ENCODE measurements at regions not wholly inside any gene's neighbourhood (a gene's known extent, or its start where the extent isn't known, plus 50 kb on each side); places are given as distances from the start of the nearest gene placed in this dataset.
A peak's percentile ranks its signal among the peaks of the same experiment; 100 is the strongest.

- no peak for ATAC-seq
- H3K4me3 ChIP-seq = no peak overlapping the region
- no peaks in the 10 kb centered on the region for H3K9me3 ChIP-seq
- 77 to 79% methylated on average over 6 of the region's 6 CpGs for WGBS, 2 donors
- FAIRE-seq = no peak
- intact Hi-C loops (cut with DNase I) = loop anchor here in 2 of 3 donors (5.0 to 10.0 kb wide), 3 partner anchors 183 to 255 kb away; no protein-coding TSS in a partner anchor
- H3K4me1 ChIP-seq = no peaks in the 10 kb centered on the region
- DNase-seq = no peak
- no peak for TF ChIP-seq CTCF (IDR thresholded peaks at IDR 0.05)
- H3K27me3 ChIP-seq = no peaks in the 10 kb centered on the region
- no peak overlapping the region for H3K27ac ChIP-seq
- H3K36me3 ChIP-seq = no peaks in the 10 kb centered on the region
These were observed 63.3 kb upstream of the C3orf80 start for GRCh38 chr3:160161921-160162320.

- intact Hi-C loops (cut with DNase I) = loop anchor here in 2 of 3 donors (5.0 to 10.0 kb wide), 3 partner anchors 182 to 255 kb away; no protein-coding TSS in a partner anchor
- Histone ChIP-seq H3K4me3 (no peak overlapping the region), H3K27ac (no peak overlapping the region), H3K27me3 (no peaks in the 10 kb centered on the region), H3K36me3 (no peaks in the 10 kb centered on the region), H3K9me3 (no peaks in the 10 kb centered on the region), H3K4me1 (no peaks in the 10 kb centered on the region)
- WGBS, 2 donors = 70 to 73% methylated on average over 5 of the region's 5 CpGs
- TF ChIP-seq CTCF (IDR thresholded peaks at IDR 0.05) = no peak
- no peak for FAIRE-seq
- no peak for ATAC-seq
- no peak for DNase-seq
These were observed 62.8 kb upstream of the C3orf80 start for GRCh38 chr3:160162440-160162839.

GRCh38 chr3:160163229-160163878, 61.9 kb upstream of the C3orf80 start:
- DNase-seq (no peak), FAIRE-seq (peak; percentile 87), ATAC-seq (peak in 3 of 4 donors; percentile 48 to 70 (median 52))
- Histone ChIP-seq H3K4me3 (no peak overlapping the region), H3K9me3 (no peaks in the 10 kb centered on the region), H3K4me1 (no peaks in the 10 kb centered on the region), H3K27ac (no peak overlapping the region), H3K36me3 (no peaks in the 10 kb centered on the region), H3K27me3 (no peaks in the 10 kb centered on the region)
- TF ChIP-seq CTCF (IDR thresholded peaks at IDR 0.05) = peak in 2 of 4 donors; percentile 24 to 28
- intact Hi-C loops (cut with DNase I) = loop anchor here in 2 of 3 donors (5.0 to 10.0 kb wide), 3 partner anchors 181 to 254 kb away; no protein-coding TSS in a partner anchor

DNA sequence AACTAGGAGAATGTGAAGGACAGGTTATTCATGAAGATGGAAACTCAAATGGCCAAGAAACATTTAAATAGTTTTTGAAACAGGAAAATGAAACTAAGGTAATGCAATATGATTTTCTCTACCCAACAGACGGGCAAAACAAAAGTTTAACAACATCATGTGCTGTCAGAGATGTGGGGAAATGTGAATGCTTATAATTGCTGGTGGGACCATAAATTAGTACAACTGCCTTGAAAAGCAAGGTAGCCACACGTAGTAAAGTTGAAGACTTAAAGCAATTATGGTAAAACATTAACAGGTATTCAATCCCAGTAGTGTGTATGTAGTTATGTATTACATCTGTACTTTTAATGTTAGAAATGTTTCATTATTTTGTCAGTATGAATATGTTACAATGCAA, 57.0 kb upstream of the C3orf80 start:
- WGBS, 2 donors = 50 to 56% methylated on average over 2 of the region's 2 CpGs
- Histone ChIP-seq H3K27me3 (no peaks in the 10 kb centered on the region), H3K9me3 (no peaks in the 10 kb centered on the region), H3K27ac (no peak overlapping the region), H3K4me1 (no peaks in the 10 kb centered on the region), H3K4me3 (no peak overlapping the region), H3K36me3 (no peaks in the 10 kb centered on the region)
- FAIRE-seq (peak; percentile 13), DNase-seq (no peak), ATAC-seq (no peak)
- no peak for TF ChIP-seq CTCF (IDR thresholded peaks at IDR 0.05)
- intact Hi-C loops (cut with DNase I) = loop anchor here in 2 of 3 donors (10.0 kb wide), 2 partner anchors 177 to 247 kb away; no protein-coding TSS in a partner anchor

Data from pancreas (tissue), 10 donors.